ENCODE measurements at regions not wholly inside any gene's neighbourhood (a gene's known extent, or its start where the extent isn't known, plus 50 kb on each side); places are given as distances from the start of the nearest gene placed in this dataset.

GRCh38 chr3:80445053-80445452, 677.3 kb upstream of the ROBO1 start:
- H3K4me1 ChIP-seq = no peaks in the 10 kb centered on the region
- DNase-seq (ENCODE audit: low read depth in 1 of 2, low spot score in 1 of 2) (no peak), FAIRE-seq (no peak), ATAC-seq (no peak)
- no peak overlapping the region for H3K27ac ChIP-seq
- H3K4me2 ChIP-seq = no peak overlapping the region
- CTCF ChIA-PET = no interaction called here
- 40% methylated on average over 1 of the region's 1 CpG for WGBS (ENCODE audit: missing lambda C conversion rate)
- no peak overlapping the region for H3K4me3 ChIP-seq
- TF ChIP-seq MAFK (IDR thresholded peaks at IDR 0.05; ENCODE audit: partially characterized antibody) (peak; percentile 72), JUN (IDR thresholded peaks at IDR 0.05) (no peak)
- no peaks in the 10 kb centered on the region for H3K9me3 ChIP-seq
- POLR2A ChIA-PET = no interaction called here

GRCh38 chr3:80439490-80439889, 671.7 kb upstream of the ROBO1 start:
- FAIRE-seq = no peak
- TF ChIP-seq ATOH8 (CRISPR knock-in tag; IDR thresholded peaks at IDR 0.05; ENCODE audit: low read depth) = no peak
- no peak for TF ChIP-seq KDM1A (IDR thresholded peaks at IDR 0.05; ENCODE audit: low read depth)
- TF ChIP-seq JUN (IDR thresholded peaks at IDR 0.05) = no peak
- TF ChIP-seq EHMT2 (IDR thresholded peaks at IDR 0.05; ENCODE audit: low read depth) = no peak
- no peak for TF ChIP-seq HDAC2 (IDR thresholded peaks at IDR 0.05)
- TF ChIP-seq BCL3 (IDR thresholded peaks at IDR 0.05) = no peak
- no peak for TF ChIP-seq RFX5 (IDR thresholded peaks at IDR 0.05)
- TF ChIP-seq JUNB (IDR thresholded peaks at IDR 0.05) = no peak
- no peak for TF ChIP-seq ZC3H11A (IDR thresholded peaks at IDR 0.05)
- no peak for TF ChIP-seq CBX8 (IDR thresholded peaks at IDR 0.05)
- TF ChIP-seq CEBPB (IDR thresholded peaks at IDR 0.05) = no peak
- TF ChIP-seq ELK1 (IDR thresholded peaks at IDR 0.05; ENCODE audit: low read depth, low read length) = no peak
- TF ChIP-seq RAD21 (conservative IDR thresholded peaks at IDR 0.05 in 1 of 2, IDR thresholded peaks at IDR 0.05 in 1 of 2) = no peak
- TF ChIP-seq HEYL (CRISPR knock-in tag; IDR thresholded peaks at IDR 0.05) = no peak
- TF ChIP-seq HMGXB4 (CRISPR knock-in tag; IDR thresholded peaks at IDR 0.05; ENCODE audit: borderline replicate concordance) = no peak
- 19% methylated on average over 4 of the region's 4 CpGs for WGBS (ENCODE audit: missing lambda C conversion rate)
- no peak for ATAC-seq
- no peaks in the 10 kb centered on the region for H3K4me1 ChIP-seq
- no peaks in the 10 kb centered on the region for H3K9me3 ChIP-seq
- H3K4me2 ChIP-seq = no peak overlapping the region
- no peak overlapping the region for H3K27ac ChIP-seq
- ChIA-PET POLR2A (no interaction called here), CTCF (no interaction called here)
- no peak for DNase-seq (ENCODE audit: low read depth in 1 of 2, low spot score in 1 of 2)
- no peak overlapping the region for H3K4me3 ChIP-seq

GRCh38 chr3:80434366-80434765, 666.6 kb upstream of the ROBO1 start:
- no peaks in the 10 kb centered on the region for H3K9me3 ChIP-seq
- no peak for DNase-seq (ENCODE audit: low read depth in 1 of 2, low spot score in 1 of 2)
- no peak overlapping the region for H3K27ac ChIP-seq
- H3K4me2 ChIP-seq = no peak overlapping the region
- ChIA-PET POLR2A (no interaction called here), CTCF (no interaction called here)
- ATAC-seq = no peak
- no peak for TF ChIP-seq FOSL2 (IDR thresholded peaks at IDR 0.05)
- TF ChIP-seq FOSL2 (CRISPR knock-in tag; IDR thresholded peaks at IDR 0.05) = no peak
- no peak for TF ChIP-seq CBX8 (IDR thresholded peaks at IDR 0.05)
- TF ChIP-seq MYC (IDR thresholded peaks at IDR 0.05; ENCODE audit: borderline replicate concordance, low read length) = no peak
- no peak for TF ChIP-seq FOXS1 (CRISPR knock-in tag; IDR thresholded peaks at IDR 0.05)
- TF ChIP-seq BCL3 (IDR thresholded peaks at IDR 0.05) = no peak
- no peak for TF ChIP-seq HES2 (IDR thresholded peaks at IDR 0.05)
- 26% methylated on average over 3 of the region's 3 CpGs for WGBS (ENCODE audit: missing lambda C conversion rate)
- H3K4me1 ChIP-seq = no peaks in the 10 kb centered on the region
- no peak for FAIRE-seq
- H3K4me3 ChIP-seq = no peak overlapping the region

All from A549 (cell line).